ENCODE measurements at regions not wholly inside any gene's neighbourhood (a gene's known extent, or its start where the extent isn't known, plus 50 kb on each side); places are given as distances from the start of the nearest gene placed in this dataset.

GRCh38 chr2:65939687-65940086, 495.2 kb upstream of the MEIS1 start:
- H3K27me3 ChIP-seq (ENCODE audit: insufficient read depth, low read length, poor library complexity, severe bottlenecking) = no peaks in the 10 kb centered on the region
- no peaks in the 10 kb centered on the region for H4K20me1 ChIP-seq (ENCODE audit: insufficient read depth, low read length, poor library complexity, severe bottlenecking)
- H3K9ac ChIP-seq (ENCODE audit: low read depth, low read length, poor library complexity, severe bottlenecking) = no peak overlapping the region
- H3K9me2 ChIP-seq (replicated peaks; ENCODE audit: low read depth, low read length) = no peaks in the 10 kb centered on the region
- H2AFZ ChIP-seq (ENCODE audit: low read length) = no peak overlapping the region
- no peaks in the 10 kb centered on the region for H3K4me1 ChIP-seq (ENCODE audit: insufficient read depth, low read length, poor library complexity, severe bottlenecking)
- no peaks in the 10 kb centered on the region for H3K36me3 ChIP-seq (ENCODE audit: insufficient read depth, low read length)
- H3K9me3 ChIP-seq (ENCODE audit: insufficient read depth, low read depth, low read length) = no peaks in the 10 kb centered on the region
- no peak overlapping the region for H3K4me3 ChIP-seq (ENCODE audit: low read length, poor library complexity, severe bottlenecking)
- no peaks in the 10 kb centered on the region for H3K79me2 ChIP-seq (ENCODE audit: insufficient read depth, low read length)
- H3F3A ChIP-seq (ENCODE audit: low read depth) = no peaks in the 10 kb centered on the region
- TF ChIP-seq CTCF (conservative IDR thresholded peaks at IDR 0.05; ENCODE audit: low read length) = no peak
- TF ChIP-seq EZH2phosphoT487 (IDR thresholded peaks at IDR 0.05; ENCODE audit: borderline replicate concordance) = no peak
- H3K4me2 ChIP-seq (ENCODE audit: low read depth, low read length, poor library complexity, severe bottlenecking) = no peak overlapping the region

- H4K20me1 ChIP-seq (ENCODE audit: insufficient read depth, low read length, poor library complexity, severe bottlenecking) = no peaks in the 10 kb centered on the region
- H2AFZ ChIP-seq (ENCODE audit: low read length) = no peak overlapping the region
- no peak overlapping the region for H3K9ac ChIP-seq (ENCODE audit: low read depth, low read length, poor library complexity, severe bottlenecking)
- no peaks in the 10 kb centered on the region for H3K36me3 ChIP-seq (ENCODE audit: insufficient read depth, low read length)
- H3K79me2 ChIP-seq (ENCODE audit: insufficient read depth, low read length) = no peaks in the 10 kb centered on the region
- no peaks in the 10 kb centered on the region for H3K27me3 ChIP-seq (ENCODE audit: insufficient read depth, low read length, poor library complexity, severe bottlenecking)
- no peak overlapping the region for H3K4me3 ChIP-seq (ENCODE audit: low read length, poor library complexity, severe bottlenecking)
- no peaks in the 10 kb centered on the region for H3K4me1 ChIP-seq (ENCODE audit: insufficient read depth, low read length, poor library complexity, severe bottlenecking)
- H3K9me3 ChIP-seq (ENCODE audit: insufficient read depth, low read depth, low read length) = no peaks in the 10 kb centered on the region
- TF ChIP-seq EZH2phosphoT487 (IDR thresholded peaks at IDR 0.05; ENCODE audit: borderline replicate concordance) (no peak), CTCF (conservative IDR thresholded peaks at IDR 0.05; ENCODE audit: low read length) (no peak)
- no peaks in the 10 kb centered on the region for H3K9me2 ChIP-seq (replicated peaks; ENCODE audit: low read depth, low read length)
- H3F3A ChIP-seq (ENCODE audit: low read depth) = no peaks in the 10 kb centered on the region
- no peak overlapping the region for H3K4me2 ChIP-seq (ENCODE audit: low read depth, low read length, poor library complexity, severe bottlenecking)
Observed at GRCh38 chr2:65937379-65938160, 497.4 kb upstream of the MEIS1 start.

- Histone ChIP-seq H3K4me3 (ENCODE audit: low read length, poor library complexity, severe bottlenecking) (no peak overlapping the region), H3K79me2 (ENCODE audit: insufficient read depth, low read length) (no peaks in the 10 kb centered on the region), H3K4me1 (ENCODE audit: insufficient read depth, low read length, poor library complexity, severe bottlenecking) (no peaks in the 10 kb centered on the region), H3K27me3 (ENCODE audit: insufficient read depth, low read length, poor library complexity, severe bottlenecking) (no peaks in the 10 kb centered on the region), H3K9me2 (replicated peaks; ENCODE audit: low read depth, low read length) (no peaks in the 10 kb centered on the region), H4K20me1 (ENCODE audit: insufficient read depth, low read length, poor library complexity, severe bottlenecking) (no peaks in the 10 kb centered on the region), H3K9me3 (ENCODE audit: insufficient read depth, low read depth, low read length) (no peaks in the 10 kb centered on the region), H3K36me3 (ENCODE audit: insufficient read depth, low read length) (no peaks in the 10 kb centered on the region), H3K4me2 (ENCODE audit: low read depth, low read length, poor library complexity, severe bottlenecking) (no peak overlapping the region), H3F3A (ENCODE audit: low read depth) (no peaks in the 10 kb centered on the region), H3K9ac (ENCODE audit: low read depth, low read length, poor library complexity, severe bottlenecking) (no peak overlapping the region), H2AFZ (ENCODE audit: low read length) (no peak overlapping the region)
- no peak for TF ChIP-seq CTCF (conservative IDR thresholded peaks at IDR 0.05; ENCODE audit: low read length)
- no peak for TF ChIP-seq EZH2phosphoT487 (IDR thresholded peaks at IDR 0.05; ENCODE audit: borderline replicate concordance)
Observed at GRCh38 chr2:65934992-65935629, 499.8 kb upstream of the MEIS1 start.

Data from Loucy (cell line).